NCI-H1105 treated with DMSO at 0.1 percent for 48 hours (cell line): ENCODE measurements at regions not wholly inside any gene's neighbourhood (a gene's known extent, or its start where the extent isn't known, plus 50 kb on each side); places are given as distances from the start of the nearest gene placed in this dataset.

Source experiments
- DNase-seq: peaks from one replicate; lab custom pipeline; 2025; lab: John Stamatoyannopoulos, UW

DNA sequence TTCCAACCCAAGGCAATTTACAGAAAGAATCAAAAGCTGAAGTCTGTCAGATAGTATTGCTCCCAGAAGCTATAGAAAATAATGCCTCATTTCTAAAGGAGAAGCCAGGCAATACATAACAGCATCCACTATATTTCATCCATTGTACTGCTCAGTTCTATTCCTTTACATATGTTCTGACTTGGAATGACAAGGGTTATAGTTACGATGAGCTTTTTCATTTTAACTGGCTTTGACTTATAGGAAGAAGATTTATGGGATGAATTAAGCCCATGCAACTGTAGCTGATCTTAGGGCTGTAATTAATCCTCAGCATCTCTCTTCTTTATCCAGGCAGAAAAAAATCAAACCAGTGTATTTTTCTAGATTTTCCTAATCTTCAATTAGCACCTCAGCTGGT is 676.3 kb upstream of the CCDC54 start:
- DNase-seq: no peak

DNA sequence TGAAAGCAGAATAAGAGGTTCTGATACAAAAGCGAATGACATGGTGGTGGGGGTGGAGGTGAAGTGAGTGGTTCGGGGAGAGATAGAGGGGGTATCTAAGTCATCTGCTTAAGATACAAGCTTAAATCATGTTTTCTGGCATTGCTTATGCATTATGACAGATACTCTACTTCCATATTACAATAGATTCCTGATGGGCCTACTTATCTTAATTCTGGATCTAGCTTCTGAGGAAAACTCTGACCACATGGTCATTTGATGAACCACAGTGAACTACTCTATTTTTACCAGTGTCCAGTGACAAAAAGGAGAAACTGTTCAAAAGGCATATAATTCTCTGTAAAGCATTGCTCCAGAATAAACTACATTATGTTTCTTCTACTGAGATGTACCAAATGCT is 673.7 kb upstream of the CCDC54 start:
- DNase-seq: no peak

DNA sequence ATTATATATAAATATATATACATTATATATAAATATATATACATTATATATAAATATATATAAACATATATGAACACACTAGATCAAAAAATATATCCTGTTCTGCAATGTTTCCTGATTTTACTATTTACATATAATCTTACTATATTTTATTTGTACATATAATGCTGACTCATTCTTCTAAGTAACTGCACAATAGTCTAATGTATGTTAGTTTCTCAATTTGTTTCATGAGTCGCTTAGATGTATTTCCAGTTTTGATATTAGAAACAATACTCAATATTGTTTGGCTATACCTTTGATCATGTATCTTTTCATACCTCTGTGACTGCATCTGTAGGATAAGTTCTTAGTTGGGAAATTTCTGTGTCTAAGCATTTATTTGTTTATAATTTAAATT is 669.9 kb upstream of the CCDC54 start:
- DNase-seq: no peak

DNA sequence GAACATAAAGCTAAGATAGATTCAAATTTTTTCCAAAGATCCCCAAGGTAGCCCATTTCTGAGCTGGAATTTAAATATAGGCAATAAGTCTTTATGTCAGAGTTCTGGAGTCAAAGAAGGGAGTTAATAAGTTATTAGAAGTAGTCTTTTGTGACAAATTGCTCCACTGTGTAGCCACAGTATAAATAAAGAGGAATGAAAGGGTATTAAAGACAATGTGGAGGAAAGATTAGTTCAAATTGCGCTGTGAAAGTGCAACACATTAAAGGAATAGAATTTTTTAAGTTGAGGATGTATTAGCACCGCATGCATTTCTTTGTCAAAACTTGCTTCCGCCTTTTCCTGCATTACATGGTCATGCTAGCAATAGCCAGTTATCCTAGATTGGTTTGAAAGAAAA is 666.6 kb upstream of the CCDC54 start:
- no peak for DNase-seq

DNA sequence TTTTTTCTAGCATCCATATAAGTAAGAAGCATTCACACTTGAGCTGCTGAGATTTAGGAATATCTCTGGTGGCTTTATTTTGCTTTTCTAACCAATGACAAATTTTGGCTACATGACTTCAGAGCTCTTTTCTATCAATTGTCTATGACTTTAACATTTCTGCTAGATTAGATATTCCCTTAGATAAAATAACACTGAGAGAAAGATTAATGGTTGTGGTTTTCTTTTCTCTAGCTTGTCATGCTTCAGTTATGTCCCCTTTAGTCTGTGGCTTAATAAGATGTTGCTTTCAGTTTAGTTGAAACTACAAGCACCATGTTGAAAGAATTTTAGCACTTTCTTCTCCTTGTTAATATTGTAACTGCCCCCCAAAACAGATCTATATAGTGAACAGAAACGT is 665.6 kb upstream of the CCDC54 start:
- DNase-seq: no peak

DNA sequence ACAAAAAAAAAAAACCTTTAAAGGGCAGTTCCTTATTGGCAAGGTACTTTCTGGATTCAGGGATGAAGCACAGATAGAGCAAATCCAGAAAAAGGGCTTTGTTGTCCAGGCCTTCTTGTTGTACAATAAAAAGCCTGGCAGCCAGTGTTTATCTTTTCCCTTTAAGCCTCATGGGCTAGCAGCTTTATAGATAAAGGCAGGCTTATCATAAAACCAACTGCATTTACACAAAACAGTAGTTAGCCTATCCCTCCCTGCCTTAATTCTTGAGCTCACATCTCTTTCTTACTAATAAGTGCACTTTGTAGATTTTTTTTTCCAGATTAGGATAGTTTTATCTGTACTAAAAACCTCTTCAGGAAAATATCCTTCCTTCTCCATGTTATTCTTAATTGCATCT is 662.8 kb upstream of the CCDC54 start:
- DNase-seq: no peak

DNA sequence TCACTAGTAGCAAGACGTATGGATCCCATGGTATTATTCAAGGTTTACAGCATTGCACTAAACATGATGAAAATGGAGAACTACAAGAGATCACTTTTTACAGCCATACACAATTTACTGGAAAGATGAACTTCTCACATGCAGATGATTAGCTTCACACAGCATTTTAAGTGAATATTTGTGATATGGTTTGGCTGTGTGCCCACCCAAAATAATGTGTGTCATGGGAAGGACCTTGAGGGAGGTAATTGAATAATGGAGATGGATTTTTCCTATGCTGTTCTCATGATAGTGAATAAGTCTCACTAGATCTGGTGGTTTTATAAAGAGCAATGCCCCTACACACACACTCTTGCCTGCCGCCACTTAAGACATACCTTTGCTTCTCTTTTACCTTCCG is 662.0 kb upstream of the CCDC54 start:
- no peak for DNase-seq

DNA sequence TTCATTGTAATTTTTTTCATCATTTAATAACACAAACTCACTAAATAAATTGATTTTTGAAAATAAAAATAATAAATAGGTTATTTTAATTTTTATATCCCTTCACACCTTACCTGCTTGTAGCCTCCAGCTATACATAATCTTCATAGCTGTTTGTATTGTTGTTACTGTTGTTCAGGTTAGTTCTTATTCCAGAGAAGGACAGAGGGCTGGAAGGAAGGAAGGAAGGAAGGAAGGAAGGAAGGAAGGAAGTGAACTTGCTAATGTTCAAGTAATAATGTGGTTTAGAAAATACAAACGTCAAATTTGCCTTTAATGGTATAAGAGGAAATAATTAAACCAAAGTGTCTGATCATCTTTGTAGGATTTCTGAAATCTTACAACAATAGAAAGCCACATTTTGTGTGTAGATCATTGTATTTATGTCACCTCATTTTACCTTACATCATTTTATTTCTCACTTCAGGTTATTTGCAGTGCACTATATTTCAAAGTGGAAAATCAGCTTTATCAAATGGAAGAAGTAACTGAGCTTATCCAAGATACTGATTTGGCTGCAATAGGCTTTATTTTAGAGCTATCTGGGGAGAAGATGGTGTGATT is 660.0 kb upstream of the CCDC54 start:
- DNase-seq: no peak

DNA sequence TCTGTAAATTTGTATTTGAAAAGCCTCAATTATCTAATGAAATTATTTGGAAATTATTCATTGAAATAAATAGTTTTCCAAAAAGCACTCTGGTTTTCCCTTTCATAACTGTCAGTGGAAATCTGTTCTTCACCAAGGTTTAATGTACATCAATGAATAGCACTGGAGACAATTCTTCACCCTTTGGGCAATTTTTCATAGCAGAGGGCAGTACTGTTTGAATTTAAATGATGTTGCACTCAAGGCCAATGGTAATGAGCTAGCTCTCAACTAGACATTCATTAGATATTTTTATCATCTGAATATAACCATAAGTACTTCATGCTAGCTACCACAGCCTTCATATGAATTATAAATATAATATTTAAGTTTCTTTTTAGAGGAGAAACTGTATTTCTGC is 658.2 kb upstream of the CCDC54 start:
- no peak for DNase-seq

DNA sequence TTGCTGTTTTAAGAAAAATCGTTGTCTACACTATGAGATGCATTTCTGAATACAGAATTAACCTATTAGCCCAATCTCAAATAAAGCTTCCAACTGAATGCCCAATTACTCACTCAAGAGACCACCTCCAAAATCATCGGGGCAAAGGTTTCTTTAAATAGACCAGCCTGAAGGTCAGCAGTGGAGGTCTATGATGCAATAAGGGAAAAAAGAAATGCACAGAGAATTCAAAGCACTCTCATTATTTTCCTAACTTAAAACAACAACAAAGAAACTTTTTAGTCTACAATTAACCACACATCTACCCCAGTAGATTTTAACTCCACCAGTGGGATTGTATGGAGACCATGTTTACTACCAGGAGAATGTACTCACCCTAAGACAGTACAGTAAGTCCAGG is 657.7 kb upstream of the CCDC54 start:
- DNase-seq: no peak

DNA sequence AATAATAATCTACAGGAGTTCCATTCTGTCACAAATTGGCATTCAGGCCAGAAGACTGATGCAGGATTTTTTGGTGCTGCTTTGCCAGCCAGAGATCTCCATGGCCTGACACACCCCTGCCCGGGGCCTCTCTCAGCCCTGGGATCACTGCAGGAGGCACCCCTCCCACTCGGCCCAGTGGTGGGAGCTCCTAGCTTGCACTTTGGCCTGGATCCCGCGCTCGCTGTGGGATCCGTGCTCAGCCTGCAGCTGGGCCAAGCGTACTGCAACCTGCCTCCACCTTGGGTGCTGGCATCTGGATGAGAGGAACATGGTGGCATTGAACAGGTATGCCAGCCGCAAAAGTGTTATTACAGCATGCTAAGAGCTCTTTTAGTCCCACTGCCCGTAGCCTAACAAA is 656.7 kb upstream of the CCDC54 start:
- no peak for DNase-seq

DNA sequence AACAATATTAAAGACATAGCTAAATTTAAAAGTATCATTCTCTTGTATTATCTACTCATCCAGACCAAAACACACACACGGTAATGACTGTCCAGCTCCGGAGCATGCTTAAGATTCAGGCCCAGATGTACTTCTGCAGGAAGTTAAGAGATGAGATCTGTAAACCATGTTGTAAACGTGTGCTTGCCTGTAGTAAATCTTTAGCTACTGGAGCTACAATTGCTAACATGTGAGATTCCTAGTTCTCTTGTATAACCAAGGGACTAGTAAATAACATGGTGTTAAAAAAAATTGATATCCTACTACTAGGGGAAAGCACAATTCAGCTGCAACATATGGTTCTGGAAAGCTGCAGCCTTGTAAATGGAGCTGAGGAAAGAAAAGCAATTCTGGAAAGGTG is 651.7 kb upstream of the CCDC54 start:
- no peak for DNase-seq

DNA sequence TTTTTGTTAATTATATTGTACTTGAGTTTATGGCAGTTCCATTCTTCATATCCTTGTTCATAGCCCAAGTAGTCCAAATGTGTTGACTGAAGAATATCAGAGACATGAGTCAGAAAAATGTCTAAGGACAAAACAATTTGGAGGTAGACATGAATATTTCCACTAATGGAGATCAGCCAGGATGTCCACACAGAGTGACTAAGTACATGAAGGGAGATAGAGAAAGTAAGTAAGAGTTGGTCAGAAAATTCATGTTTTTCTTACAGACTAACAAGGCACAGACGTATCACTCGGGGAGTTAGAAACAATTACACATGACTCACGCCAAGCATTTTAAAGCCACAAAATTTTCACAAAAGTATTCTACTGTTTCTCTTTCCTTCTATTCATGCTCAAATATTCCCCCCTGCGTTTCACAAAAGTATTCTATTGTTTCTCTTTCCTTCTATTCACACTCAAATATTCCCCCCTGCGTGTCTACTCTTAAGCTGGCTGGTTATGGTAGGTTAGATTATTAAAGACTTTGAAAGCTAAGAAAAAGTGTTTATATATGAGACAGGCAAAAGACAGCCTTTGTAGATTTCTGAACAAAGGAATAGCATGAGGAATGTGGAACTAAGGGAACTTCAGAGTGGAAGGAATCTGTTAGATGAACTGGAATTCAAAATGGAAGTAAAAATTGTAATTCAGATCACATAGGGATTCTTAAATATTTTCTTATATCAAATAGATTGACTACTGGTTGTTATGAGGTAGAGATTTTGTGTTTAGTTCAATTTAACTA is 648.7 kb upstream of the CCDC54 start:
- no peak for DNase-seq

DNA sequence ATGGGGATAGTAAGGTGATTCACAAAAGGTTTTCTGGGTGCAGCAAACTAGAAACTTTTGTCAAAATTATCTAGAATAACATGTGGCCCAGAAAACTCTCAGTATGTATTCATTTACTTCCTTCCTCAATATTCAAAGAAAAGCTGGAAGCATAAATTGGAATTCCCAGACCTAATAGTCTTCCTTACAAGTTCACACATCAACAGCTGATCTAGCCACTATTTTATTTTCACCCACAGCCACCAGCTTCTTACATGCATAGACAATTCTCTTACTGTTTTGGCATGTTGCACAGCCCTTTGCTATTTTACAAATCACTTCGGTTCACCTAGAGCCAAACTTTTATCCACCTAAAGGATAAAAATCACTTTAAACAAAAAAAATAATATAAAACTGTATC is 647.8 kb upstream of the CCDC54 start:
- no peak for DNase-seq

DNA sequence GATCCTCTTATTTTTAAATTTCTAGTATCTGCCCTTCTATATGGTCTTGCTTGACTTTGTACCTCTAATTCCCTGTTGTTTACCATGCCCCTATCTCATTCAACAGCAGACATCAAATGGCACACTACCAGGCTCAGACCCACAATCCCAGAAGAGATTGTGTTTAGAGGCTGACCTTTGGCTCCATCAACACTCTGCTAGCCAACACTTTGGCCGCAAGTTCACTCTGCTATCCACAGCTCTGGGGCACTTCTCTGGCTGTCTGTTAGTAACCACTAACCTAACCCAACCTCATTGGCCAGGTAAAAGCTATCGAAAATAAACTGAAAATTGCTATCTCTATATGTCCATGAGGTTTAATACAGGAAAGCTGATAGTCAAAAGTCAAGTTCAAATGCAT is 646.0 kb upstream of the CCDC54 start:
- no peak for DNase-seq

DNA sequence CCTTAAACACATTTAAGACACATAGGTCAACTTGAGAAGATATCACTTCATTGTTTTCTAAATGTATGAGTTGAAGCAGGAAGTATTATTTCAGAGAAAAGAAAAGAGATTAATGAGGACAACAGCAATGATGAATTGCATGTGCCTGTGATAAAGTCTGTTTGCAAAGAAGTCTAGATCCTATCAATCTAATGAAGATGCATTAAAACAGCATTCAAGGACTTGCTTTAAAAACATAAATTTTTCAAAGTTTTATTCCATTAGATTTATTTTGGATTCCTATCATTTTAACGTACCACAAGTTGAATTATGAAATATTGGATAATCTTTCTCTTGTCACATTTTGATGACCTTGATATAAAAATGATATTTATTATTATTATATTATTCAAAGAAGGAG is 642.5 kb upstream of the CCDC54 start:
- no peak for DNase-seq

DNA sequence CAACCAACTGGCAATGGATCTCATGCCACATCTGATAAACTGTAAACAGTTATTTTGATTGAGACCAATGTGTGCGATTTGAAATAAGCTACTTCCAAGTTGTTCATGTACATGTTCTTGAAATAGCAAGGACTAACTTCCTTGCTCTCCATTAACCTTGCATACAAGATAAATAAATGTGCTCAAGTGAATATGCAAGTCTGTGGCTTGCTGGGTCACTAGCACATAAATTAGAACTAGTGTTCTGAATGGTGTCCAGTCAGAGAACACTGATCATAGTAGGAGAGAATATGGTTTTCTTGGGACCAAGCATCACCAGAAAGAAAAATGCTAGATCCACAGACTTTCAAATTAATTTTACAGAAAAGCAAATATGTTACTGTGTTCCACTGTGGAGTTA is 640.0 kb upstream of the CCDC54 start:
- DNase-seq: no peak

DNA sequence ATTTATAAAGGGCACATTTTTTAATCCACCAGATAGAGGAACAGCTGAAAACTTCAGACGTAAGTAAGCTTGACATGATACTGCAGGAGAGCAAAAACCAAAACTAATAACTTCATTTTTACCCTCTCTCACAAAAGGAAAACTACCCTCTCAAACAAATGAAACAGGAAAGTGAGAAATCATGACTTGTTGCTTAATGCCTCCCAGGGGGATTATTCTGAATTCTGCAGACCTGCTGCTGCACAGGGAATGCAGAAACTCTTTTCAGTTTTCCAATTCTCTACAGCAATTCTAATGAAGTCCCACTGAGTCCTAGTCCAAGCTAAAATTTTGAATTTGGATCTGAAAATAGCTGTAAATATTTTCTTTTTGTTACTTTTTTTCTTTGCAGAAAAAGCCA is 637.1 kb upstream of the CCDC54 start:
- no peak for DNase-seq

DNA sequence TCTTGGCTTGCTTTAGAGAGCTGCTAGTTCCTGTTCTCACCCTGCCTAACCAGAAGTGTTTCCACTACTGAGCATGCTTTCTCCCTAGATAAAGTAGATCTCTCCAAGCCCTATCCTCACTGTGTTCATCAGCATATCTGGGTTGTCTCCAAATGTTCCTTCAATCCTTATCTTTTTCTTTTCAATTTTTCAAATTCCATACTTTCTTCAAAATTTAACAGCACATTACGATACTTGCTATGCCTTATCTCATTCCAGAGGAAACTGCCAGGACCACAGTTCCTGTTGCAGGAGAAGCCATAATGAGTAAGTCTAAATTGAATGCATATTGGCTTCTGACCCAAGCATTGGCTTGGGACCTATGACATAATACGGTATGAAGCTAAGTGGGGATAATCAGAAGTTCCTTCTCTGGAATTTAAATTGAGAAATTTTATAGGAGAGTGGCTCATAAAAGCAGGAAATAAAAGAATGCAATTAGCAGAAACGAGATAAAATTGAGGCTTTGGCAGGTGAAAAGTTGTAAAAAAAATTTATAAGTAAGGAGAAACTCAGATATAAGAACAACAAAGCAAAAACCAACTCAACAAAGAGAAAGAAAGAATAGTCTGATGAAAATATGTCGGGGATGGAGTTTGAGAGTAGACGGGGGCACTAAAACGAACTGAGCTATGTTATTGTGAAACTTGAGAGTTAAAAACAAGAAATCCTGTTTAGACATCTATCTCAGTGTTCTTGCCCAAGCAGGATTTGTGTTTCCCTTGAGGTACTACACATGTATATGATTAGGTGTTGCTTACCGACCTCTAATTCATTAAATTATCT is 631.7 kb upstream of the CCDC54 start:
- DNase-seq: no peak

DNA sequence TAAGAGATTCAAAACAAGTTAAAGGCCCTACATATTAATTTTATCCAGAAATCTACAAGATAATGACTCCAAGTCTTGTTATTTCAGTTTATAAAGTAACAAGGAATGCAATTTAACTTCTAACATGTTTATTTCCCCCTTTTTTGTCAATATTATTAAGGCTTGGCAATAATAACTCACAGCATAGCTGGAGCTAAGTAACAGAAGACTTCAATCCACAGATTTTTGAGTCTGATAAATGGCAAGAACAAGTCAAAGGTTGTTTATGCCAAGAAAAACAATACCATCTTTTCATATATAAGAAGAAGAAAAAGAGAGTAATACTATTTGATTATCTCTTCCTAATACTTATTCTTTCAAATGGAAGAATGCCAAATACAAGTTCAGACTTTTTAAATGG is 631.0 kb upstream of the CCDC54 start:
- DNase-seq: no peak

DNA sequence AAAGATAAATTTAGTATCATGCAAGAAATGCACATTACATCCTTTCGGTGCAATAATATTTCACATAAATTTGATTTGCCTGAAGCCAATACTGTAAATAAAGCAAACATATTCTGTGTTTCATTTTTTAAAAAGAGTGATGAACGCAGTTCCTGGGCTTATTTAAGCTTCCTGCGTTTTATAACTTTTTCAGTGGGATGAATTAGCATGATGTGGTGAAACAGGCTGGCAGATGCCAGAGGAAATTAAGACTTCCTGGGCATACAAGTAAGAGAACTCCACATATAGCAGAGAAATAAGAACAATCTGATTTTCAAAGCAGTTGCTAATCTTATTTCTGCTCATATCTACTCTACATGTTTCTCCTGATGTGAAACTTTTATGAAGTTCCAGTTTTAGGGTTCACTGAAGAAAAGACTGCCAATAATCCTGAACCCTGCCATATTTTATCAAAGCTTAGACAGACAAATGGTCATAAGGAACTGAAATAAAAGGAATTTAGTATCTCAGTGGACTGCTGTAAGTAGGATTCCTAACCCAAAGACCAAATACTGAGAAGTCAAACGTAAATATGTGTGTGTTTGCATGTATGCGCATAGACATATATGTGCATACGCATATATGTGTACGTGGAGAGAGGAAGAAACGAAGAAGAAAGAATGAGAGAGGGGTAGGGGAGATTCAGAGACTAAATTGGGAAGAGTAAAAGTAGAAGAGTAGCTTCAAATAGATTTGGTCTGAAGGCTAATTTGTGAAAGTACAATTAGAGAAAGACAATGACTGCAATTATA is 628.6 kb upstream of the CCDC54 start:
- DNase-seq: no peak

DNA sequence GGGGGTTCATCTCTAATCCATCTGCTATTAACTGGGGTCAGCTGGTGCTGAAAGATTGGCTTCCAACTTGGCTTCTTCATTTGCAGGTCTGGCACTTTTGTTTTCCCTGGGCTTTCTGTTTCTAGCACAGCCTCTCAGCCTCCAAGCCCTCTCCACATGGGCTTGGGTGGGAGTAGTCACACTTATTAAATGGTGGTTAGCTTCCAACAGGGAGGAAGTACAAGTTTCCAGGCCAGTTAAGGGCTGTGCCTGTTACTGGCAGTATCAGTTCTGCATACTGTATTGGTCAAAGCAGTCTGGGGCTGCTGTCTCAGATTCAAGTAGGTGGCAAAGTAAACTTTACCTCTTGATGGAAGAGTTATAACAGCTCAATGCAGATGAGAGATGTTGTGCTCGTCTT is 627.1 kb upstream of the CCDC54 start:
- no peak for DNase-seq

DNA sequence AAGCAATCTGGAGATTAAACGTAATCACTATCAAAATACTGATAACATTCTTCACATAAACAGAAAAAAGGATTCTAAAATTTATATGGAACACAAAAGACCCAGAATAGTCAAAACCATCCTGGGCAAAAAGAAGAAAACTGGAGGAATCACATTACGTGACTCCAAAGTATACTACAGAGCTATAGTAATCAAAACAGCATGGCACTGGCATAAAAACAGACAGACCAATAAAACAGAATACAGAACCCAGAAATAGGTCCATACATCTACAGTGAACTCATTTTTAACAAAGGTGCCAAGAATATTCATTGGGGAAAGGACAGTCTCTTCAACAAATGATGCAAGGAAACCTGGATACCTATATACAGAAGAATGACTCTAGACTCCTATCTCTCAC is 621.9 kb upstream of the CCDC54 start:
- no peak for DNase-seq
